WERI-Rb-1 (cell line): ENCODE measurements at regions not wholly inside any gene's neighbourhood (a gene's known extent, or its start where the extent isn't known, plus 50 kb on each side); places are given as distances from the start of the nearest gene placed in this dataset.

Source experiments
- DNase-seq: peaks from one replicate; pipeline ENCODE4 v3.0.0-alpha.2; 2020
- H3K27ac ChIP-seq: fragments of 250-450 bp; sonication (Bioruptor Pico); 2 replicates; pipeline ENCODE4 v1.5.1; 2020; ENCODE audit warnings: mild to moderate bottlenecking, moderate library complexity
- H3K27me3 ChIP-seq: fragments of 250-450 bp; sonication (Bioruptor Pico); 2 replicates; pipeline ENCODE4 v1.5.1; 2021; ENCODE audit warnings: mild to moderate bottlenecking, low read depth, moderate library complexity; ENCODE audit not compliant: insufficient read depth, severe bottlenecking
- H3K36me3 ChIP-seq: fragments of 250-450 bp; sonication (Bioruptor Pico); 2 replicates; pipeline ENCODE4 v1.5.1; 2020; ENCODE audit warnings: mild to moderate bottlenecking, moderate library complexity
- H3K4me3 ChIP-seq: 2 replicates; pipeline ENCODE4 v1.5.1; 2011; ENCODE audit warnings: low read depth, mild to moderate bottlenecking, control low read depth, low read length
- H3K9me3 ChIP-seq: fragments of 250-450 bp; sonication (Bioruptor Pico); 2 replicates; pipeline ENCODE4 v1.5.1; 2021; ENCODE audit warnings: mild to moderate bottlenecking, moderate library complexity; ENCODE audit not compliant: severe bottlenecking
- TF ChIP-seq, protein P1 (sequence below): IDR thresholded peaks from 2 replicates; pipeline ENCODE4 v1.5.1; 2011; ENCODE audit warnings: low read depth, mild to moderate bottlenecking, control low read depth, inconsistent platforms, low read length

DNA sequence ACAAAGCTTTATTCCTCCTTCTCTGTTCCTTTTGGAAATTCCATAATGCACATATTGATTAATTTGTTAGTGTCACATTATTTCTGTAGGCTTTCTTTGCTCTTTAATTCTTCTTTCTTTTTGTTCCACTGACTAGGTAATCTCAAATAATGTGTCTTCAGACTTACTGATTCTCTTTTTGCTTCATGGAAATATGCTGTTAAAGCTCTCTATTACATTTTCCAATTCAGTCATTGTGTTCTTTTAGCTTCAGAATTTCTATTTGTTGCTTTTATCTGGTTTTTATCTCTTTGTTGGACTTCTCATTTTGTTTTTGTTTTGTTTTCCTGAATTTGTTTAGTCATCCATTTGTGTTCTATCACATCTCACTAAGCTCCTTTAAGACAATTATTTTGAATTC is 147.0 kb upstream of the EOMES start:
- H3K27ac ChIP-seq: no peak overlapping the region
- no peaks in the 10 kb centered on the region for H3K36me3 ChIP-seq
- no peak for DNase-seq
- peaks cover 5% of the 10 kb centered on the region for H3K9me3 ChIP-seq
- no peaks in the 10 kb centered on the region for H3K27me3 ChIP-seq
- TF ChIP-seq, protein P1, sequence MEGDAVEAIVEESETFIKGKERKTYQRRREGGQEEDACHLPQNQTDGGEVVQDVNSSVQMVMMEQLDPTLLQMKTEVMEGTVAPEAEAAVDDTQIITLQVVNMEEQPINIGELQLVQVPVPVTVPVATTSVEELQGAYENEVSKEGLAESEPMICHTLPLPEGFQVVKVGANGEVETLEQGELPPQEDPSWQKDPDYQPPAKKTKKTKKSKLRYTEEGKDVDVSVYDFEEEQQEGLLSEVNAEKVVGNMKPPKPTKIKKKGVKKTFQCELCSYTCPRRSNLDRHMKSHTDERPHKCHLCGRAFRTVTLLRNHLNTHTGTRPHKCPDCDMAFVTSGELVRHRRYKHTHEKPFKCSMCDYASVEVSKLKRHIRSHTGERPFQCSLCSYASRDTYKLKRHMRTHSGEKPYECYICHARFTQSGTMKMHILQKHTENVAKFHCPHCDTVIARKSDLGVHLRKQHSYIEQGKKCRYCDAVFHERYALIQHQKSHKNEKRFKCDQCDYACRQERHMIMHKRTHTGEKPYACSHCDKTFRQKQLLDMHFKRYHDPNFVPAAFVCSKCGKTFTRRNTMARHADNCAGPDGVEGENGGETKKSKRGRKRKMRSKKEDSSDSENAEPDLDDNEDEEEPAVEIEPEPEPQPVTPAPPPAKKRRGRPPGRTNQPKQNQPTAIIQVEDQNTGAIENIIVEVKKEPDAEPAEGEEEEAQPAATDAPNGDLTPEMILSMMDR: no peak
- no peak overlapping the region for H3K4me3 ChIP-seq

DNA sequence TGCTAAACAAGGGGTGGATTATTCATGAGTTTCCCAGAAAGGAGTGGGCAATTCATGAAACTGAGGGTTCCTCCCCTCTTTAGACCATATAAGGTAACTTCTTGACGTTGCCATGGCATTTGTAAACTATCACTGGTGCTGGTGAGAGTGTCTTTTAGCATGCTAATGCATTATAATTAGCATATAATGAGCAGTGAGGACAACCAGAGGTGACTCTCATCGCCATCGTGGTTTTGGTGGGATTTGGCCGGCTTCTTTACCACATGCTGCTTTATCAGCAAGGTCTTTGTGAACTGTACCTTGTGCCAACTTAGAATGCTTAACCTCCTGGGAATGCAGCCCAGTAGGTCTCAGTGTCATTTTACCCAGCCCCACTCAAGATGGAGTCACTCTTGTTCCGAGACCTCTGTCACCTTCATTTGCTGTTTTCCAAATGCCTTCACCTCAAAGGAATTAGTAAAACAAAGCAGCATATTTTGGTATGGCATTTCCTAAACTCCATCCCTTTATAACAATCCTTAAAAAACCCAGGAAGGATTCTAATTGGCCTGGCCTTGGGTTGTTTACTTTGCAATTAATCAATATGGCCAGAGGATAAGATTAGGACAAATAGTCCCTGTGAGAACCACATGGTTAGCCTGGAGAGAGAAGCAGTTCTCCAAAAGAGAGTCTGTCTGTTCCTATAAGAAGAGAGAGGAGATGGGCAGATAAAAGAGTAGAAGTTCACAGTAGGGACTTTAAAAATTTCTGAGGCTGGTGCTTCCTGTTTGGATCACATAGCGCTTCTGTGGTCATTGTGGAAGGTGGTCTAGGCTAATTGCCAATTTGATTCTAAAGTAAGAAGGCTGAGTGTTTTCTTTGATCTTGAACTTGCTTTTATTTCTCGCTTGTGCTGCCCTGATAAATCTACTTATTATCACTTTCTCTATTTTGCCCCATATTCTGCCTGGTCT is 155.2 kb upstream of the EOMES start:
- TF ChIP-seq, protein P1: no peak
- DNase-seq: no peak
- no peak overlapping the region for H3K4me3 ChIP-seq

DNA sequence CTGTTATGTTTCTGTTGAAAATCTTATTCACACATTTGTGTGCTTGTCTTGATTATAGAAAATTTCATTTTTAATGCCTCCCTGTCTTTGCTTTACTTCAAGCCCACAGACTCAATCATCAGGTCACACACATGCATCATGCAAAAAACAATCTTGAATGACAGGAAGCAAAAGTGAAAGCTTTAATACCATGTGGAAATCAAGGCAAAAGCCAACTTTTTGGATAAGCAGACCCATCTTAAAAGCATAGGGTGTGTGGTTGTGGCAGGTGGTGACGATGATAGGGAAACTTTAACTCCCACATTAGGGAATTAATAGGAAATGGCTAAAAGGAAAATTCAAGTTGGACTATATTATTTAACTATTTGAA is 155.9 kb upstream of the EOMES start:
- Histone ChIP-seq H3K4me3 (no peak overlapping the region), H3K36me3 (no peaks in the 10 kb centered on the region), H3K27ac (no peak overlapping the region), H3K9me3 (no peaks in the 10 kb centered on the region), H3K27me3 (no peaks in the 10 kb centered on the region)
- TF ChIP-seq, protein P1: no peak
- no peak for DNase-seq

More for the DNA sequence above, 155.2 kb upstream of the EOMES start:
- no peak overlapping the region for H3K27ac ChIP-seq
- no peaks in the 10 kb centered on the region for H3K27me3 ChIP-seq
- H3K36me3 ChIP-seq: no peaks in the 10 kb centered on the region
- no peaks in the 10 kb centered on the region for H3K9me3 ChIP-seq

DNA sequence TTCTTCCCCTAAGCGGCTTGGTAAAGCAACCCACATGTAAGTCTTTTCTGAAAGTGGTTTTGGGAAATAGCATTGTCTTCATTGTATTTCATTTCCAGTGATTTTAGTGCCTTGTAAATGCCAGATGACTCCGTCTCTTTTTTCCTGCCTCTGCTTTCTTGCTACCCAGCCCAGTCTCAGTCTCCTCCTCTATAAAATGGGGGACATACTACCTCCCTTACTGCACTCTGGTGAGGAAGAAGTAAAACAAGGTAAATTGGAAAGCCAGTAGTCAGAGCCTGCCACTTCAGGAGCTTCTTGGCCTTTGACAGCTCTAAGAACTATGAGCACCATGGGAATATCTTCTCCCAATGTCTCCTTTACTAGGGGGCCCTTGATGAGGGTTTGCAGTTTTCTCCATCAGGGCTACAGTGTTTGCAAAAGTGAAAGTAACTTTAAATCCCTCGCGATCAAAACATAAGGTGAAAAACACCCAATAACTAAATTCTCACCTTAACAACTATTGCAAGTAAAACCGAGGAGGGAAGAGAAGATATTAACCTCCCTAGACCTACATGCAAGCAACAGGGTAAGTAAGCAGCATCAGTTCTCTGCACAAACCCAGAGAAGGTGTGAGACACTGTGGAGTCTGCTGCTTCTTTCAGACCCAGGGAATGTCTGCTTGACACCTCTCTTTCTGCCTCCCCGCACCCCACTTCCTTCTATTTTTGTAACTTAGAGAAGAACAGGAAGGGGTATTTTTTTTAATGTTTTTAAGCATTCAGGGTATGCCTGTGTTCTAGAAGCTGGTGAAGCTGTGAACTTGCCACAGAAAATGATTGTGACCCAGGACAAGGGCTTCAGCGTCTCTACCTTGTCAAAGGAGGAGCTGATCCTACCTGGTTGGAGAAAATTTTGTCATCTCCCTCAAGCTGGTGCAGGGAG is 159.1 kb upstream of the EOMES start:
- H3K27me3 ChIP-seq: no peaks in the 10 kb centered on the region
- H3K4me3 ChIP-seq: no peak overlapping the region
- no peaks in the 10 kb centered on the region for H3K9me3 ChIP-seq
- no peaks in the 10 kb centered on the region for H3K36me3 ChIP-seq
- TF ChIP-seq, protein P1: no peak
- no peak for DNase-seq
- H3K27ac ChIP-seq: no peak overlapping the region

DNA sequence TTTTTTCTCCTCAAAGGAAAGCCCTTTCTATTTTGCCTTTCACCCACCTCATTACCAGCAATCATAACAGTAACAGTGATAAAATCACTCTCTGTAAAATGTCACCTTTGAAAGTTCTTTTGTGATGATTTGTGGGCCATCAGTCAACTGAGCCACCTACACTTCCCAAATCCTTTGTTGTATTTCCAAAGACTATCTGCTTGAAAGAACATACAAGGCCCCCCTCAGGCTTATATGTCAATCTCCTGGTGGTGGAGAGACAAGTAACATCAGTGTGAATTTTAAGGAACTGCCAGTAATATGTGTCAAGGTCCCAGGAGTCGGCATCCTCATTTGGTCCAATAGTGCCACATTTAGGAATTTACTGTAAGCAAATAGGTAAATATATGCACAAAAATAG is 161.1 kb upstream of the EOMES start:
- H3K9me3 ChIP-seq: no peaks in the 10 kb centered on the region
- DNase-seq: no peak
- TF ChIP-seq, protein P1: no peak
- H3K36me3 ChIP-seq: no peaks in the 10 kb centered on the region
- no peak overlapping the region for H3K27ac ChIP-seq
- no peak overlapping the region for H3K4me3 ChIP-seq
- H3K27me3 ChIP-seq: no peaks in the 10 kb centered on the region
